HPDE6-E6E7 (cell line): ENCODE measurements at regions not wholly inside any gene's neighbourhood (a gene's known extent, or its start where the extent isn't known, plus 50 kb on each side); places are given as distances from the start of the nearest gene placed in this dataset.

Experiments
- DNase-seq: peaks from one replicate; pipeline ENCODE4 v3.0.0; 2011; ENCODE audit warnings: missing footprints; ENCODE audit errors: extremely low spot score

GRCh38 chr20:52783769-52784168 is 188.4 kb upstream of the TSHZ2 start:
- no peak for DNase-seq

GRCh38 chr20:52780462-52780861 is 191.7 kb upstream of the TSHZ2 start:
- no peak for DNase-seq

- DNase-seq = no peak
Measured at GRCh38 chr20:52779125-52779524, 193.0 kb upstream of the TSHZ2 start.

- no peak for DNase-seq
Measured at GRCh38 chr20:52777171-52777570, 195.0 kb upstream of the TSHZ2 start.

GRCh38 chr20:52775786-52776185 is 196.4 kb upstream of the TSHZ2 start:
- DNase-seq = no peak

- DNase-seq = no peak
Measured at GRCh38 chr20:52768694-52769093, 203.5 kb upstream of the TSHZ2 start.

- DNase-seq = no peak
Measured at GRCh38 chr20:52766645-52767435, 205.3 kb upstream of the TSHZ2 start.

GRCh38 chr20:52763321-52763853 is 208.8 kb upstream of the TSHZ2 start:
- no peak for DNase-seq

GRCh38 chr20:52761867-52762266 is 210.3 kb upstream of the TSHZ2 start:
- DNase-seq = no peak

- DNase-seq = no peak
Measured at GRCh38 chr20:52760791-52761190, 211.4 kb upstream of the TSHZ2 start.

GRCh38 chr20:52757411-52757810 is 214.7 kb upstream of the TSHZ2 start:
- DNase-seq = no peak

GRCh38 chr20:52755744-52756143 is 216.4 kb upstream of the TSHZ2 start:
- DNase-seq = no peak

GRCh38 chr20:52754366-52754765 is 217.8 kb upstream of the TSHZ2 start:
- DNase-seq = no peak

- no peak for DNase-seq
Measured at GRCh38 chr20:52752023-52752422, 220.1 kb upstream of the TSHZ2 start.

GRCh38 chr20:52751571-52751970 is 220.6 kb upstream of the TSHZ2 start:
- DNase-seq = no peak

GRCh38 chr20:52749938-52750337 is 222.2 kb upstream of the TSHZ2 start:
- no peak for DNase-seq

GRCh38 chr20:52748990-52749389 is 223.2 kb upstream of the TSHZ2 start:
- DNase-seq = no peak

GRCh38 chr20:52748285-52748932 is 223.7 kb upstream of the TSHZ2 start:
- no peak for DNase-seq

- DNase-seq = peak; percentile 28
Measured at GRCh38 chr20:52747845-52748284, 224.3 kb upstream of the TSHZ2 start.

GRCh38 chr20:52746770-52747169 is 225.4 kb upstream of the TSHZ2 start:
- no peak for DNase-seq

- DNase-seq = no peak
Measured at GRCh38 chr20:52746190-52746589, 226.0 kb upstream of the TSHZ2 start.

GRCh38 chr20:52744441-52744840 is 227.7 kb upstream of the TSHZ2 start:
- no peak for DNase-seq

GRCh38 chr20:52738081-52738480 is 234.1 kb upstream of the TSHZ2 start:
- no peak for DNase-seq
